Mesenchymal stem cell (in vitro differentiated cells and primary cell): ENCODE measurements at regions not wholly inside any gene's neighbourhood (a gene's known extent, or its start where the extent isn't known, plus 50 kb on each side); places are given as distances from the start of the nearest gene placed in this dataset.

Source experiments
- DNase-seq: peaks from one replicate; pipeline ENCODE4 v3.0.0-alpha.2; 2013
- H2AFZ ChIP-seq: one replicate; pipeline ENCODE4 v1.6.1; 2013; ENCODE audit warnings: low read depth, mild to moderate bottlenecking, control low read depth, inconsistent platforms, low read length, moderate library complexity
- H2AK5ac ChIP-seq: 2 replicates; pipeline ENCODE4 v1.6.1; 2013; ENCODE audit warnings: low read length, moderate library complexity, mild to moderate bottlenecking, inconsistent platforms; ENCODE audit not compliant: severe bottlenecking
- H2BK120ac ChIP-seq: one replicate; pipeline ENCODE4 v1.6.1; 2013; ENCODE audit warnings: low read depth, mild to moderate bottlenecking, inconsistent platforms, low read length, moderate library complexity
- H2BK12ac ChIP-seq, 2 experiments: one replicate each; pipeline ENCODE4 v1.6.1; 2013; ENCODE audit warnings: inconsistent platforms in 2 of 2, low read length in 2 of 2, mild to moderate bottlenecking in 2 of 2, moderate library complexity in 2 of 2, control low read depth in 1 of 2
- H2BK15ac ChIP-seq: one replicate; pipeline ENCODE4 v1.6.1; 2013; ENCODE audit warnings: mild to moderate bottlenecking, low read depth, inconsistent platforms; ENCODE audit not compliant: poor library complexity, severe bottlenecking
- H2BK5ac ChIP-seq: 2 replicates; pipeline ENCODE4 v1.6.1; 2013; ENCODE audit warnings: low read depth, mild to moderate bottlenecking, low read length, control low read depth, inconsistent platforms; ENCODE audit not compliant: poor library complexity, severe bottlenecking
- H3K14ac ChIP-seq, 2 experiments: one replicate each; pipeline ENCODE4 v1.6.1; 2013; ENCODE audit warnings: inconsistent platforms in 2 of 2, low read length in 2 of 2, control low read depth in 1 of 2, mild to moderate bottlenecking in 1 of 2, moderate library complexity in 1 of 2
- H3K18ac ChIP-seq, 2 experiments: one replicate each; pipeline ENCODE4 v1.6.1; 2013; ENCODE audit warnings: inconsistent platforms in 2 of 2, low read length in 2 of 2, control low read depth in 1 of 2, low read depth in 1 of 2, mild to moderate bottlenecking in 1 of 2
- H3K23ac ChIP-seq, 2 experiments: one replicate each; pipeline ENCODE4 v1.6.1; 2013; ENCODE audit warnings: inconsistent platforms in 2 of 2, low read length in 2 of 2, mild to moderate bottlenecking in 2 of 2, moderate library complexity in 2 of 2, control low read depth in 1 of 2
- H3K27ac ChIP-seq: 2 replicates; pipeline ENCODE4 v1.5.1; 2013; ENCODE audit warnings: mild to moderate bottlenecking, moderate library complexity, low read length, control low read depth, inconsistent platforms; ENCODE audit not compliant: poor library complexity, severe bottlenecking
- H3K27me3 ChIP-seq, 2 experiments: 2 replicates each; pipeline versions ENCODE4 v1.6.1 to v1.7.0; 2013; ENCODE audit warnings: low read length in 2 of 2, mild to moderate bottlenecking in 2 of 2, moderate library complexity in 2 of 2, control low read depth in 1 of 2, inconsistent platforms in 1 of 2; ENCODE audit not compliant: control insufficient read depth in 1 of 2, insufficient read depth in 1 of 2
- H3K36me3 ChIP-seq, 2 experiments: 2 replicates each; pipeline versions ENCODE4 v1.6.1 to v1.7.0; 2013; ENCODE audit warnings: low read length in 2 of 2, control low read depth in 1 of 2, inconsistent platforms in 1 of 2, low read depth in 1 of 2, mild to moderate bottlenecking in 1 of 2; ENCODE audit not compliant: insufficient read depth in 2 of 2, control insufficient read depth in 1 of 2
- H3K4ac ChIP-seq, 2 experiments: one replicate each; pipeline ENCODE4 v1.6.1; 2013; ENCODE audit warnings: inconsistent platforms in 2 of 2, low read length in 2 of 2, mild to moderate bottlenecking in 2 of 2, moderate library complexity in 2 of 2, control low read depth in 1 of 2, low read depth in 1 of 2
- H3K4me1 ChIP-seq: 2 replicates; pipeline ENCODE4 v1.6.1; 2013; ENCODE audit warnings: low read depth, low read length, control low read depth; ENCODE audit not compliant: control insufficient read depth, insufficient read depth
- H3K4me2 ChIP-seq: 2 replicates; pipeline ENCODE4 v1.6.1; 2013; ENCODE audit warnings: low read length, mild to moderate bottlenecking, inconsistent platforms; ENCODE audit not compliant: poor library complexity, severe bottlenecking
- H3K4me3 ChIP-seq, 2 experiments: 2 replicates each; pipeline versions ENCODE4 v1.5.1 to v1.7.0; 2013; ENCODE audit warnings: low read length in 2 of 2, mild to moderate bottlenecking in 2 of 2, control low read depth in 1 of 2, low read depth in 1 of 2; ENCODE audit not compliant: insufficient read depth in 1 of 2
- H3K79me1 ChIP-seq: replicated peaks from 2 replicates; pipeline ENCODE4 v1.6.1; 2013; ENCODE audit warnings: mild to moderate bottlenecking, control low read depth, low read length, inconsistent platforms; ENCODE audit not compliant: poor library complexity, severe bottlenecking
- H3K9ac ChIP-seq: 2 replicates; pipeline ENCODE4 v1.7.0; 2013; ENCODE audit warnings: mild to moderate bottlenecking, low read length, moderate library complexity
- H3K9me3 ChIP-seq: 2 replicates; pipeline ENCODE4 v1.7.0; 2013; ENCODE audit warnings: mild to moderate bottlenecking, low read length; ENCODE audit not compliant: control insufficient read depth
- H4K8ac ChIP-seq: one replicate; pipeline ENCODE4 v1.6.1; 2013; ENCODE audit warnings: inconsistent platforms, mild to moderate bottlenecking, low read length, moderate library complexity
- H4K91ac ChIP-seq: one replicate; pipeline ENCODE4 v1.6.1; 2013; ENCODE audit warnings: mild to moderate bottlenecking, low read length, inconsistent platforms
- WGBS: methylation state at CpG from one replicate; pipeline ENCODE4 v1.1.7; 2013; ENCODE audit warnings: mixed read lengths; 5-methylcytosine and 5-hydroxymethylcytosine counted together

- no peak for DNase-seq
- Histone ChIP-seq H3K79me1 (no peaks in the 10 kb centered on the region), H2BK12ac (no peak overlapping the region), H4K91ac (no peak overlapping the region), H3K4ac (no peak overlapping the region), H3K27ac (no peak overlapping the region), H2AK5ac (no peak overlapping the region), H3K27me3 (no peaks in the 10 kb centered on the region), H3K4me1 (no peaks in the 10 kb centered on the region), H3K23ac (no peak overlapping the region), H2BK15ac (no peak overlapping the region), H3K4me2 (no peak overlapping the region), H3K9me3 (no peaks in the 10 kb centered on the region), H3K9ac (no peak overlapping the region), H2AFZ (no peak overlapping the region), H3K14ac (no peak overlapping the region), H2BK120ac (no peak overlapping the region), H3K18ac (no peak overlapping the region), H3K36me3 (no peaks in the 10 kb centered on the region), H3K4me3 (no peak overlapping the region), H2BK5ac (no peak overlapping the region), H4K8ac (no peak overlapping the region)
- 88% methylated on average over 2 of the region's 5 CpGs for WGBS
These were observed 143.1 kb upstream of the FBN2 start for GRCh38 chr5:128681096-128681495.

GRCh38 chr5:128681764-128682592, 143.9 kb upstream of the FBN2 start:
- no peak overlapping the region for H3K14ac ChIP-seq
- H3K4me3 ChIP-seq: no peak overlapping the region
- H2BK12ac ChIP-seq: no peak overlapping the region
- 63% methylated on average over 6 of the region's 7 CpGs for whole genome bisulfite sequencing
- H3K9ac ChIP-seq: no peak overlapping the region
- H4K8ac ChIP-seq: no peak overlapping the region
- H4K91ac ChIP-seq: no peak overlapping the region
- no peak overlapping the region for H3K18ac ChIP-seq
- DNase-seq: no peak
- H3K79me1 ChIP-seq: no peaks in the 10 kb centered on the region
- H3K27ac ChIP-seq: no peak overlapping the region
- no peak overlapping the region for H2BK15ac ChIP-seq
- H2BK5ac ChIP-seq: no peak overlapping the region
- H3K4ac ChIP-seq: no peak overlapping the region
- no peak overlapping the region for H3K4me2 ChIP-seq
- no peak overlapping the region for H3K23ac ChIP-seq
- no peak overlapping the region for H2AK5ac ChIP-seq
- H3K27me3 ChIP-seq: no peaks in the 10 kb centered on the region
- H3K9me3 ChIP-seq: no peaks in the 10 kb centered on the region
- no peaks in the 10 kb centered on the region for H3K36me3 ChIP-seq
- H2AFZ ChIP-seq: no peak overlapping the region
- H2BK120ac ChIP-seq: no peak overlapping the region
- H3K4me1 ChIP-seq: no peaks in the 10 kb centered on the region

GRCh38 chr5:128682669-128683068, 144.6 kb upstream of the FBN2 start:
- H3K9ac ChIP-seq: no peak overlapping the region
- H2BK120ac ChIP-seq: no peak overlapping the region
- no peak overlapping the region for H3K4ac ChIP-seq
- no peaks in the 10 kb centered on the region for H3K27me3 ChIP-seq
- H3K18ac ChIP-seq: no peak overlapping the region
- H3K23ac ChIP-seq: no peak overlapping the region
- no peaks in the 10 kb centered on the region for H3K79me1 ChIP-seq
- H3K9me3 ChIP-seq: no peaks in the 10 kb centered on the region
- H3K4me2 ChIP-seq: no peak overlapping the region
- H3K4me3 ChIP-seq: no peak overlapping the region
- no peaks in the 10 kb centered on the region for H3K4me1 ChIP-seq
- H2BK15ac ChIP-seq: no peak overlapping the region
- no peak overlapping the region for H4K8ac ChIP-seq
- no peak overlapping the region for H3K14ac ChIP-seq
- no peak overlapping the region for H4K91ac ChIP-seq
- no peak for DNase-seq
- H3K36me3 ChIP-seq: no peaks in the 10 kb centered on the region
- H2BK5ac ChIP-seq: no peak overlapping the region
- H3K27ac ChIP-seq: no peak overlapping the region
- 100% methylated on average over 1 of the region's 2 CpGs for WGBS
- no peak overlapping the region for H2AFZ ChIP-seq
- no peak overlapping the region for H2AK5ac ChIP-seq
- no peak overlapping the region for H2BK12ac ChIP-seq

GRCh38 chr5:128684961-128685360, 146.9 kb upstream of the FBN2 start:
- Histone ChIP-seq H3K4me3 (no peak overlapping the region), H3K9me3 (no peaks in the 10 kb centered on the region), H3K23ac (no peak overlapping the region), H2AK5ac (no peak overlapping the region), H4K8ac (no peak overlapping the region), H2BK15ac (no peak overlapping the region), H3K36me3 (no peaks in the 10 kb centered on the region), H3K18ac (no peak overlapping the region), H3K14ac (no peak overlapping the region), H3K79me1 (no peaks in the 10 kb centered on the region), H3K4me1 (no peaks in the 10 kb centered on the region), H2AFZ (no peak overlapping the region), H3K4me2 (no peak overlapping the region), H2BK12ac (no peak overlapping the region), H3K9ac (no peak overlapping the region), H3K4ac (no peak overlapping the region), H4K91ac (no peak overlapping the region), H2BK120ac (no peak overlapping the region), H2BK5ac (no peak overlapping the region), H3K27me3 (no peaks in the 10 kb centered on the region), H3K27ac (no peak overlapping the region)
- DNase-seq: no peak
- no CpG with 5 or more reads among the region's 1 CpG for WGBS
